ENCODE measurements at regions not wholly inside any gene's neighbourhood (a gene's known extent, or its start where the extent isn't known, plus 50 kb on each side); places are given as distances from the start of the nearest gene placed in this dataset.

- Mint-ChIP-seq H3K4me1 (peaks cover 15% of the 10 kb centered on the region), H3K4me3 (no peak overlapping the region), H3K27ac (no peak overlapping the region), H3K36me3 (ENCODE audit: low read depth) (no peaks in the 10 kb centered on the region), H3K27me3 (ENCODE audit: insufficient read depth) (peaks cover 5% of the 10 kb centered on the region), H3K9me3 (no peaks in the 10 kb centered on the region)
- WGBS, 2 experiments (ENCODE audit: insufficient coverage in 1 of 2, insufficient read length in 1 of 2), result 77 to 94% methylated on average over 2 of the region's 2 CpGs
- no peak overlapping the region for H3K4me3 ChIP-seq (ENCODE audit: low read length)
- no peak overlapping the region for H3K27ac ChIP-seq (ENCODE audit: low read depth, low read length)
- H3K4me1 ChIP-seq (ENCODE audit: control insufficient read depth, insufficient read depth, low read length), result no peaks in the 10 kb centered on the region
- no peak for TF ChIP-seq CTCF (conservative IDR thresholded peaks at IDR 0.05)
- H3K36me3 ChIP-seq (ENCODE audit: control insufficient read depth, insufficient read depth, low read length), result no peaks in the 10 kb centered on the region
- no peak for DNase-seq
- H3K9ac ChIP-seq (ENCODE audit: extremely low read depth, low read length, poor library complexity, severe bottlenecking), result no peak overlapping the region
- H3K27me3 ChIP-seq (ENCODE audit: control insufficient read depth, insufficient read depth, low read length, poor library complexity, severe bottlenecking), result no peaks in the 10 kb centered on the region
- H3K9me3 ChIP-seq (ENCODE audit: control insufficient read depth, low read length), result no peaks in the 10 kb centered on the region
Observed at GRCh38 chr5:156037151-156037909, 289.6 kb upstream of the SGCD start.

DNA sequence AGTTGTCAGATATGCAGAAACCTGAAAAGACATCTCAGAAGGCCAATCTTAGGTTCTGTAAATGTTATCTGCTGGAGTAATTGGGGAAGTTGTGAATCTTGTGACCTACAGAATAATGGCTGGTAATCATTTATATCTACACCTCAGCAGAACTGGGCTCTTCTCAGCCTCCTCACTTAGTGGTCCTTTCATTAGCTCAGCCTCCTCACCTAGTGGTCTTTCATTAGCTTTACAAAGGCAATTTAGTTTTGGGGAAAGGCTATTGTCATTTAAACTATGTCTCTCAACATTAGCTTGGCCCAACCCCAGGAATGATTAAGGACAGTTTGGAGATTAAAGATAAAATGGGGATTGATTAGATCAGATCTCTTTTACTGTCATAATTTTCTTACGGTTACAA lies 284.2 kb upstream of the SGCD start:
- no peaks in the 10 kb centered on the region for H3K4me1 ChIP-seq (ENCODE audit: control insufficient read depth, insufficient read depth, low read length)
- WGBS, 2 experiments (ENCODE audit: insufficient coverage in 1 of 2, insufficient read length in 1 of 2), result 80 to 86% methylated on average over 1 of the region's 1 CpG
- Mint-ChIP-seq H3K36me3 (ENCODE audit: low read depth) (no peaks in the 10 kb centered on the region), H3K9me3 (peaks cover 11% of the 10 kb centered on the region), H3K4me3 (no peak overlapping the region), H3K27me3 (ENCODE audit: insufficient read depth) (no peaks in the 10 kb centered on the region), H3K27ac (peak overlapping the region; percentile 46), H3K4me1 (peaks cover 12% of the 10 kb centered on the region)
- no peaks in the 10 kb centered on the region for H3K27me3 ChIP-seq (ENCODE audit: control insufficient read depth, insufficient read depth, low read length, poor library complexity, severe bottlenecking)
- no peaks in the 10 kb centered on the region for H3K36me3 ChIP-seq (ENCODE audit: control insufficient read depth, insufficient read depth, low read length)
- H3K27ac ChIP-seq (ENCODE audit: low read depth, low read length), result no peak overlapping the region
- H3K4me3 ChIP-seq (ENCODE audit: low read length), result no peak overlapping the region
- no peak for TF ChIP-seq CTCF (conservative IDR thresholded peaks at IDR 0.05)
- DNase-seq, result no peak
- no peak overlapping the region for H3K9ac ChIP-seq (ENCODE audit: extremely low read depth, low read length, poor library complexity, severe bottlenecking)
- H3K9me3 ChIP-seq (ENCODE audit: control insufficient read depth, low read length), result peaks cover 15% of the 10 kb centered on the region

DNA sequence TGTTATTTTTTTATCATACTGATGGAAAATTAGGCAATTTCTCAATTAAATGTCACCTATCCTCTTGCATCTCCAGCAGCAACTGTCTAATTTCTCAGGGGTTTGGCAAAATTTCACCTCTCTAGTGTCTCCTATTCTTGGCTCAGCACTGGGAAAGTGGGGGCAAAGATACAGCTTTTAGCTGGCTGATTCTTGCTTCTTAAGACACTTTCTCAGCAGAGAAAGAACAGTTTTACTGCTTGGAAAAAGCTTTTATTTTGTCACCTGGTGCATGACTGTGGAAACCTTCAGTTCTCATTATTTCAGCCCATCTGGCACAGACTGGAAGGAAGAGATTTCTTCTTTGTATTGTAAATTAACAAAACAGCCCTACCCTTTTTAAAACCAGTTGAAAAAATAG lies 283.6 kb upstream of the SGCD start:
- Histone ChIP-seq H3K4me1 (ENCODE audit: control insufficient read depth, insufficient read depth, low read length) (no peaks in the 10 kb centered on the region), H3K4me3 (ENCODE audit: low read length) (no peak overlapping the region), H3K27me3 (ENCODE audit: control insufficient read depth, insufficient read depth, low read length, poor library complexity, severe bottlenecking) (no peaks in the 10 kb centered on the region), H3K27ac (ENCODE audit: low read depth, low read length) (no peak overlapping the region), H3K36me3 (ENCODE audit: control insufficient read depth, insufficient read depth, low read length) (no peaks in the 10 kb centered on the region), H3K9me3 (ENCODE audit: control insufficient read depth, low read length) (peaks cover 15% of the 10 kb centered on the region), H3K9ac (ENCODE audit: extremely low read depth, low read length, poor library complexity, severe bottlenecking) (no peak overlapping the region)
- H3K4me1 Mint-ChIP-seq, result peaks cover 9% of the 10 kb centered on the region
- no peaks in the 10 kb centered on the region for H3K27me3 Mint-ChIP-seq (ENCODE audit: insufficient read depth)
- H3K4me3 Mint-ChIP-seq, result no peak overlapping the region
- H3K9me3 Mint-ChIP-seq, result peaks cover 13% of the 10 kb centered on the region
- no peak for TF ChIP-seq CTCF (conservative IDR thresholded peaks at IDR 0.05)
- DNase-seq, result no peak
- no peak overlapping the region for H3K27ac Mint-ChIP-seq
- no peaks in the 10 kb centered on the region for H3K36me3 Mint-ChIP-seq (ENCODE audit: low read depth)
